ENCODE measurements at regions not wholly inside any gene's neighbourhood (a gene's known extent, or its start where the extent isn't known, plus 50 kb on each side); places are given as distances from the start of the nearest gene placed in this dataset.

- no peak overlapping the region for H2AFZ ChIP-seq (ENCODE audit: low read length)
- no peak overlapping the region for H3K23ac ChIP-seq (ENCODE audit: insufficient read length, low read depth, low read length)
- no peak overlapping the region for H4K91ac ChIP-seq (ENCODE audit: insufficient read length, low read depth, low read length)
- no peaks in the 10 kb centered on the region for H3K23me2 ChIP-seq (ENCODE audit: insufficient read length, low read depth, low read length, poor library complexity, severe bottlenecking)
- H4K20me1 ChIP-seq (ENCODE audit: control insufficient read depth, insufficient read depth, insufficient read length): no peaks in the 10 kb centered on the region
- H3K4me1 Mint-ChIP-seq: peaks cover 3 to 10% of the 10 kb centered on the region in 2 experiments
- no peaks in the 10 kb centered on the region for H3K27me3 Mint-ChIP-seq (ENCODE audit: low read depth)
- H2BK15ac ChIP-seq (ENCODE audit: low read depth, low read length): no peak overlapping the region
- no peak overlapping the region for H4K5ac ChIP-seq (ENCODE audit: insufficient read length, low read depth, low read length)
- H2AK5ac ChIP-seq (ENCODE audit: insufficient read length, low read length): no peak overlapping the region
- no peak overlapping the region for H2BK12ac ChIP-seq (ENCODE audit: insufficient read length, low read depth, low read length)
- no peak overlapping the region for H3K4ac ChIP-seq (ENCODE audit: low read depth, low read length)
- WGBS (ENCODE audit: extremely low coverage, insufficient read length, low lambda C conversion rate): no CpG with 5 or more reads among the region's 1 CpG
- no peak overlapping the region for H3K4me2 ChIP-seq (ENCODE audit: insufficient read depth, insufficient read length, low read length)
- DNase-seq: no peak
- H3K56ac ChIP-seq (ENCODE audit: insufficient read length, low read depth, low read length): no peak overlapping the region
- no peaks in the 10 kb centered on the region for H3K4me1 ChIP-seq (ENCODE audit: insufficient read depth, low read length)
- no peak overlapping the region for H3K14ac ChIP-seq (ENCODE audit: insufficient read depth, low read length)
- no peak overlapping the region for H4K8ac ChIP-seq (replicated peaks; ENCODE audit: insufficient read length, low read depth, low read length)
- no peaks in the 10 kb centered on the region for H3K79me1 ChIP-seq (ENCODE audit: insufficient read depth, low read depth, low read length, poor library complexity, severe bottlenecking)
- no peaks in the 10 kb centered on the region; a peak in 2 of 7 replicates for H3K36me3 Mint-ChIP-seq (ENCODE audit: insufficient read depth in 1 of 3, low read depth in 3 of 3)
- no peak overlapping the region for H2BK5ac ChIP-seq (ENCODE audit: insufficient read length, low read length)
- no peak for TF ChIP-seq CTCF (conservative IDR thresholded peaks at IDR 0.05)
- no peak overlapping the region for H3K27ac ChIP-seq (ENCODE audit: insufficient read length, low read depth, low read length)
- no peak overlapping the region; a peak in 1 of 5 replicates for H3K4me3 Mint-ChIP-seq
- H3K27me3 ChIP-seq (ENCODE audit: insufficient read depth, low read length): no peaks in the 10 kb centered on the region
- no peak overlapping the region for H2BK120ac ChIP-seq (ENCODE audit: low read depth, low read length, poor library complexity, severe bottlenecking)
- H3K9me3 Mint-ChIP-seq: no peaks in the 10 kb centered on the region
- peak overlapping the region in 2 of 3 experiments; percentile 40 to 91; a peak in 3 of 7 replicates for H3K27ac Mint-ChIP-seq
- H3K18ac ChIP-seq (ENCODE audit: insufficient read length, low read depth, low read length): no peak overlapping the region
- no peaks in the 10 kb centered on the region for H3K79me2 ChIP-seq (ENCODE audit: insufficient read depth, low read length)
- H3K9ac ChIP-seq (ENCODE audit: extremely low read depth, insufficient read length, low read length): no peak overlapping the region
- H2BK20ac ChIP-seq (ENCODE audit: low read depth, low read length, poor library complexity, severe bottlenecking): no peak overlapping the region
- H3T11ph ChIP-seq (ENCODE audit: low read length): no peak overlapping the region
- H3K9me3 ChIP-seq (ENCODE audit: control insufficient read depth, low read depth, low read length): no peaks in the 10 kb centered on the region
These were observed 199.0 kb upstream of the STK17B start for GRCh38 chr2:196370381-196370780.

Measured in H9 (cell line).